Suprapubic skin (tissue), 4 donors: ENCODE measurements at regions not wholly inside any gene's neighbourhood (a gene's known extent, or its start where the extent isn't known, plus 50 kb on each side); places are given as distances from the start of the nearest gene placed in this dataset.
A peak's percentile ranks its signal among the peaks of the same experiment; 100 is the strongest.

Experiments
- DNase-seq, 2 donors: peaks; one replicate each; pipeline ENCODE4 v3.0.0-alpha.2; 2019; ENCODE audit warnings: low spot score in 2 of 2
- H3K27ac ChIP-seq: fragments of 200-600 bp; sonication (generic); one replicate; pipeline ENCODE4 v1.5.1; 2019
- H3K27me3 ChIP-seq: fragments of 200-600 bp; sonication (generic); one replicate; pipeline ENCODE4 v1.5.1; 2019
- H3K36me3 ChIP-seq: fragments of 200-600 bp; sonication (generic); one replicate; pipeline ENCODE4 v1.5.1; 2019
- H3K4me1 ChIP-seq: fragments of 200-600 bp; sonication (generic); one replicate; pipeline ENCODE4 v1.5.1; 2019
- H3K4me3 ChIP-seq: fragments of 200-600 bp; sonication (generic); one replicate; pipeline ENCODE4 v1.5.1; 2019; ENCODE audit warnings: mild to moderate bottlenecking
- H3K9me3 ChIP-seq: fragments of 200-600 bp; sonication (generic); one replicate; pipeline ENCODE4 v1.5.1; 2019
- EP300 ChIP-seq: sonication (generic); formaldehyde crosslinking; IDR thresholded peaks from one replicate; pipeline ENCODE4 v1.6.1; 2017; ENCODE audit warnings: antibody characterized with exemption
- POLR2A ChIP-seq, 2 donors: fragments of 450-650 bp; IDR thresholded peaks; one replicate each; pipeline ENCODE4 v1.6.1; 2017; ENCODE audit warnings: antibody characterized with exemption in 2 of 2, mild to moderate bottlenecking in 2 of 2, moderate library complexity in 2 of 2
- POLR2AphosphoS5 ChIP-seq, 3 donors: sonication (generic); formaldehyde crosslinking; IDR thresholded peaks; one replicate each; pipeline ENCODE4 v1.6.1; 2017; ENCODE audit warnings: antibody characterized with exemption in 3 of 3
- WGBS: methylation state at CpG from one replicate; pipeline ENCODE4 v1.1.5; 2018; 5-methylcytosine and 5-hydroxymethylcytosine counted together
- TF ChIP-seq, protein P1 (sequence below), 2 donors: fragments of 200-600 bp in 1 of 2; fragments of 450-650 bp in 1 of 2; sonication (generic) in 1 of 2; IDR thresholded peaks; one replicate each; pipeline ENCODE4 v1.5.1; 2016 to 2019; ENCODE audit warnings: antibody characterized with exemption in 2 of 2, mild to moderate bottlenecking in 1 of 2, moderate library complexity in 1 of 2

DNA sequence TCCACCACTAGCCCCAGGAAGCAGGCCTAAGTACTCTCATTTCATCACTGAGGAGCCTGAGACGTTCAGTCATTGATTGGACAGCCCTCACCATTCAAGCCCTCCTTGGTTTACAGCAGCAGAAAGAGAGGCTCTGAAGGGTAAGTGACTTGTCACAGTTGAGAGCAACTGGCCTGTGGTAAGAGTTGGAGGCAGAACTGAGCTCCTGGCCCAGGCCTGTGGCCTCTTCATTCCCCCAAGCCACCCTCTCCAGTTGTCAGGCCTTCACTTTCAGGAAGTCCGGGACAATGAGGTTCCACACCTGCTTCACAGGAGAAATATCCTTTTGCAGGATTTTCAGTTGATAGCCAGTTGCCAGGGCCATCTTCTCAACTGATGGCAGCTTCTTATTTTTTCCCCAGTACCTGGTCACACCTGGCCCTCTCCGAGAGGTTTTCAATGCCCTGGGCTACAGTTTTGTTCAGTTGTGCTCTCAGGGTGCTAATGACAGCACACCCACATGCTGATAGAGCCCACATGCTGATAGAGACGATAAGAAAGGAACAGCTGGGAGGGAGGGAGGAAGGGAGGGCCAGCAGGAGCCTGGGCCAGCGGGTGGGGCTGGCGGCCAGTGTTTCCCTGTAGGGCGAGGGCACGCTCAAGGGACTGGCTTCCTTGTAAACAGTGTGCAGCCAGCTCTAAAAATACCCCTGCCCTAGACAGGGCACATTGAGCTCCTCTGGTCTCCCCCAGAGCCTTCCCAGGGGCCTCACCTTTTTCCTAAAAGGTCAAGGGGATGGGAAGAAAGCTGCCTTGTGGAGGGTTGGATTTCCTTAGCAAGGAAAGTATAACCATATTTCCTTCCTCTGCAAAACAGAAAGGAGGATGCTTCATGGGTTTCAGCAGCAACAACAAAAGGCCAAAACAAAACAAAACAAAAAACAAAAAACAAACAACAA, 112.7 kb upstream of the JUN start:
- no peaks in the 10 kb centered on the region for H3K9me3 ChIP-seq
- 31% methylated on average over 8 of the region's 8 CpGs for WGBS
- peak overlapping the region; percentile 15 for H3K27ac ChIP-seq
- no peaks in the 10 kb centered on the region for H3K27me3 ChIP-seq
- DNase-seq, result peak in 1 of 2 donors; percentile 68
- peaks cover 56% of the 10 kb centered on the region for H3K4me1 ChIP-seq
- no peak overlapping the region for H3K4me3 ChIP-seq
- TF ChIP-seq, protein P1, sequence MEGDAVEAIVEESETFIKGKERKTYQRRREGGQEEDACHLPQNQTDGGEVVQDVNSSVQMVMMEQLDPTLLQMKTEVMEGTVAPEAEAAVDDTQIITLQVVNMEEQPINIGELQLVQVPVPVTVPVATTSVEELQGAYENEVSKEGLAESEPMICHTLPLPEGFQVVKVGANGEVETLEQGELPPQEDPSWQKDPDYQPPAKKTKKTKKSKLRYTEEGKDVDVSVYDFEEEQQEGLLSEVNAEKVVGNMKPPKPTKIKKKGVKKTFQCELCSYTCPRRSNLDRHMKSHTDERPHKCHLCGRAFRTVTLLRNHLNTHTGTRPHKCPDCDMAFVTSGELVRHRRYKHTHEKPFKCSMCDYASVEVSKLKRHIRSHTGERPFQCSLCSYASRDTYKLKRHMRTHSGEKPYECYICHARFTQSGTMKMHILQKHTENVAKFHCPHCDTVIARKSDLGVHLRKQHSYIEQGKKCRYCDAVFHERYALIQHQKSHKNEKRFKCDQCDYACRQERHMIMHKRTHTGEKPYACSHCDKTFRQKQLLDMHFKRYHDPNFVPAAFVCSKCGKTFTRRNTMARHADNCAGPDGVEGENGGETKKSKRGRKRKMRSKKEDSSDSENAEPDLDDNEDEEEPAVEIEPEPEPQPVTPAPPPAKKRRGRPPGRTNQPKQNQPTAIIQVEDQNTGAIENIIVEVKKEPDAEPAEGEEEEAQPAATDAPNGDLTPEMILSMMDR (IDR thresholded peaks at IDR 0.05), result no peak
- no peak for TF ChIP-seq POLR2A (IDR thresholded peaks at IDR 0.05)
- no peak for TF ChIP-seq POLR2AphosphoS5 (IDR thresholded peaks at IDR 0.05)
- TF ChIP-seq EP300, result no peak
- no peaks in the 10 kb centered on the region for H3K36me3 ChIP-seq

DNA sequence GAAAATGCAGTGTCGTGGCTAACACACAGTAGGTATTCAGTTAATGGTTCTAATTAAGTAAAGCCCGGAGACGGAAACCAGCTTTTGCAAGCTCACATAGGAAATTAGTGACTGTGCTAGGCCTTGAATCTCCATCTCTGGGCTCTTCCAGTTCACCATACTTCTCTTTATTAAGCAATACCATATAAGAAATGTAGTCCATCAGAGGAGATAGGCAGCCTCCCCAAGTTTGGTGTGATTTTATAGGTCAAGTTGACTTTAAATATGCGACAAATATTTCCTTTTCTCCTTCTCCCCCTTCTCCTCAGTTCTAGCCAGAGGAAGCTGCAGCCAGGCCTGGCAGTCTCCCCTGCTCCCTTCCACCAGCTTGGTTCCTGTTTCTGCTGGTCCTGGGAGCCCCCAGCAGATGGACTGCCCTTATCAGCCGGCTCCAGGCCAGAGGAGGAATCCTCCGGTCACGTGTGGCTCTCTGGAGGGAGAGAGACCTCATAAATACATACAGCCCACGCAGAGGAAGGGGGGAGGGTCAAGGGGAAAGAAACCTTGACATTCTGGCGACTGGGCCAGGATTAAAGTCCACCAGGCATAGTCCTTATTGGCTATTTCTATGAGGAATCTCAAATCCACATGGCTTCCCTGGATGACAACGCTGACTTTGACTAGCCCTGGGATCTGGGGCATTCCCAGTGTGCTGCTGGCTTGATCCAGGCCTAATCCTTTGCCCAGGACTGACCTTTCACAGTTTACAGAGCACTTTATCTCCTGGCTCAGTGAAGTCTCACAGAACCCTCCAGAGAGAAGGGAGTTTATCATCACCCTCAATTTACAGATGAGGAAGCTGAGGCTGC, 115.1 kb upstream of the JUN start:
- TF ChIP-seq POLR2AphosphoS5 (IDR thresholded peaks at IDR 0.05) (no peak), EP300 (no peak), POLR2A (IDR thresholded peaks at IDR 0.05) (no peak)
- TF ChIP-seq, protein P1 (IDR thresholded peaks at IDR 0.05), result no peak
- Histone ChIP-seq H3K36me3 (no peaks in the 10 kb centered on the region), H3K27me3 (no peaks in the 10 kb centered on the region), H3K4me3 (no peak overlapping the region), H3K27ac (peak overlapping the region; percentile 34), H3K9me3 (no peaks in the 10 kb centered on the region), H3K4me1 (peaks cover 52% of the 10 kb centered on the region)
- DNase-seq, result no peak
- 64% methylated on average over 10 of the region's 10 CpGs for WGBS

DNA sequence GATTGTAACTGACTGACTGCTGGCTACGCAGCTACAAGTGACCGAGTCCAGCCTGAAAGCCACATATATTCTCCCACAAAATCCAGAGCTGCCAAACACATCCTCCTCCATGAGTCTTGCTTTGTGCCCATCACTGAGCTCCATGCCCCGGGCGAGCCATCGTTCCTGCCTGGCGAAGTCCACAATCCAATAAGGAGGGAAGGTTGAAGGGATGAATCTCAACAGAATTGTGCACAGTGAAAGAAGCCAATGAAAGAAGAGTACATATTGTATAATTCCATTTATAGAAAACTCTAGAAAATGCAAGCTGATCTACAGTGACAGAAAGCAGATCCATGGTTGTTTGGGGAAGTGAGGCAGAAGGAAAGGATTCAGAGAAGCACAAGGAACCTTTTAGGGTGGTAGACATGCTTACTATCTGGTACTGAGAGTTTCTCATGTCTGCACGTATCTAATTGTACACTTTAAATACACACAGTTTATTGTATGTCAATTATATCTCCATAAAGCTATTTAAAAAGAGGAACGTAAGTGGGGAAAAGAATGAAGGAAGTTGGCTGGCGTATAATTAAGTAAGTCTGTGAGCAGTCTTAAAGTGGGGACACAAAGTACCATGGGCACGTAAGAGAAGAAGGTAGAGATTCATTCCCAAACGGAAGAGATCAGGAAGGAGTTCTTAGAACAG, 115.9 kb upstream of the JUN start:
- no peak for DNase-seq
- no peaks in the 10 kb centered on the region for H3K9me3 ChIP-seq
- H3K4me1 ChIP-seq, result peaks cover 51% of the 10 kb centered on the region
- peak overlapping the region; percentile 34 for H3K27ac ChIP-seq
- TF ChIP-seq POLR2AphosphoS5 (IDR thresholded peaks at IDR 0.05), result no peak
- TF ChIP-seq, protein P1 (IDR thresholded peaks at IDR 0.05), result no peak
- TF ChIP-seq POLR2A (IDR thresholded peaks at IDR 0.05), result no peak
- no peak for TF ChIP-seq EP300
- H3K36me3 ChIP-seq, result no peaks in the 10 kb centered on the region
- H3K4me3 ChIP-seq, result no peak overlapping the region
- H3K27me3 ChIP-seq, result no peaks in the 10 kb centered on the region
- WGBS, result 80% methylated on average over 11 of the region's 11 CpGs

DNA sequence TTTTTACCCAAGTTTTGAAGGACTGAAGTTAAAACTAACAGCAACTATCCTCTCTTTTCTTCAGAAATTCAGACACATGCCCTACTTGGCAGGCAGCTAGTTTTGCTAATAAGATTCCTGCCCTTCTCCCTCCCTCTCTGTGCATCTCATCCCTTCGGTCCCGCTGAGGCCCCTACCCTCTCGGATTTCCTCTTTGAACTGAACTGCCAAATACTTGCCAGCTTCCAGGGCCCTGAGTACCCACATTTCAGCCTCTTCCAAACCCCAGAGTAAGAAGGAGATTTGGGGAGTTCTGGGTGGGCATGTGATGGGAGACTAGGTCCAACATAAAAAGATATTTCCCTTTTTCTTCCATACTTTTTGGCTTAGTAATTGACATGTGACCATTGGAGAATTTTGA, 116.5 kb upstream of the JUN start:
- TF ChIP-seq POLR2AphosphoS5 (IDR thresholded peaks at IDR 0.05) (no peak), POLR2A (IDR thresholded peaks at IDR 0.05) (no peak), EP300 (no peak)
- Histone ChIP-seq H3K27me3 (no peaks in the 10 kb centered on the region), H3K4me3 (no peak overlapping the region), H3K4me1 (peaks cover 45% of the 10 kb centered on the region), H3K36me3 (no peaks in the 10 kb centered on the region), H3K27ac (no peak overlapping the region), H3K9me3 (no peaks in the 10 kb centered on the region)
- DNase-seq, result no peak
- WGBS, result 37% methylated on average over 3 of the region's 3 CpGs

DNA sequence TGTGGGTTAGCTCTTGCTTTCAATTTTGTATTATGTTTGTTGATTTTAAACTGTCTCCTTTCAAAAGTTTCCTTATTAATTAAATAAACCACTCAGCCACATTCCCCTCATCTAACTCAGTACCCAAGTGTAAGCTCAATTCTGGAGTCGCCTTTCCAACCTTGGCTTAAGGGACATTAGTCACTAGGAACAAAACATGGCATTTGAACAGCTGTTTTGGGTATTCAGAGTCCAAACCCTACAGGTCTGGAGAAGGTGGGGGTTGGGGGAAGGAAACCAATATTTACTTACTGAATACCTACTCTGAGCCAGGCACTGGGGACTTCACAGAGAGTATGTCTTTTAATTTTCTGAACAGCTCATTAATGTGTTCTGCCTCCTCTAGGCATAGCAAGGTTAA, 117.2 kb upstream of the JUN start:
- Histone ChIP-seq H3K27ac (no peak overlapping the region), H3K4me1 (peaks cover 39% of the 10 kb centered on the region), H3K9me3 (no peaks in the 10 kb centered on the region), H3K27me3 (no peaks in the 10 kb centered on the region), H3K4me3 (no peak overlapping the region), H3K36me3 (no peaks in the 10 kb centered on the region)
- TF ChIP-seq POLR2A (IDR thresholded peaks at IDR 0.05) (no peak), POLR2AphosphoS5 (IDR thresholded peaks at IDR 0.05) (no peak), EP300 (no peak)
- TF ChIP-seq, protein P1 (IDR thresholded peaks at IDR 0.05), result no peak
- whole genome bisulfite sequencing, result 91% methylated on average over 1 of the region's 1 CpG
- no peak for DNase-seq
